IPS-18c (cell line): ENCODE measurements at regions not wholly inside any gene's neighbourhood (a gene's known extent, or its start where the extent isn't known, plus 50 kb on each side); places are given as distances from the start of the nearest gene placed in this dataset.
"Not testable (repeated sequence)": the region's sequence is repeated elsewhere in the genome, so short reads cannot be mapped to it uniquely, and the experiment has no call there.

Experiments used
- H3K4me3 ChIP-seq: 2 replicates; pipeline ENCODE4 v1.7.0; 2013; ENCODE audit warnings: low read depth, mild to moderate bottlenecking, low read length, moderate library complexity; ENCODE audit not compliant: insufficient read depth
- H3K9me3 ChIP-seq: one replicate; pipeline ENCODE4 v1.6.1; 2013; ENCODE audit warnings: mild to moderate bottlenecking, low read length, moderate library complexity; ENCODE audit not compliant: control insufficient read depth, insufficient read depth

DNA sequence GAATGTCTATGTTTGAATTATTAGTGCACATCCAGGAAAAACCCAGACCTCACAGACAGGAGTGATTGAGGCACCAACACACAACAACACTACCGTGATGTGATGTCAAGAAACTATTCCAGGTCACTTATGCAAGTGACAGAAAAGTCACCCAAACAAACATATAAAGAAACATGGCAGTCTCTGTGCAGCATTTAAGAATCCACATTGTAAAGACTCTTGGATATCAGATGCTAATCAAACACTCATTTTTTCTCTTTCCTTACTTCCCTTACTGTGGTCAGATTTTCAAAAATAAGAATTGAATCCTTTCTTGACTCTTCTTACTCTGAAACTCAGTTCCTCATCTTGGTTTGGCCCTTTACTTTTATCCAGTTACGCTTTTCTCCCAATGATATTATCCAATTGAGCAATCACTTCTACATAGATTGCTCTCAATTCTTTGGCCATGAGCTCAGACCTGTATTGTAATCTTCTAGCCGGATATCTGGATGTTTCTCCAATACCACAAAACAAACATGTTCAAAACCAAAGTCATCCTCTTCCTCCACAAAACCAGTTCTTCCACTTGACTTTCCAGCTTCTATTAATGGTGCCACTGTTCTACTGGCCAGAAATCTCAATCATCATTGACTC is 115.4 kb downstream of the DUSP6 start:
- H3K4me3 ChIP-seq = no peak overlapping the region
- H3K9me3 ChIP-seq = peaks cover 2% of the 10 kb centered on the region

DNA sequence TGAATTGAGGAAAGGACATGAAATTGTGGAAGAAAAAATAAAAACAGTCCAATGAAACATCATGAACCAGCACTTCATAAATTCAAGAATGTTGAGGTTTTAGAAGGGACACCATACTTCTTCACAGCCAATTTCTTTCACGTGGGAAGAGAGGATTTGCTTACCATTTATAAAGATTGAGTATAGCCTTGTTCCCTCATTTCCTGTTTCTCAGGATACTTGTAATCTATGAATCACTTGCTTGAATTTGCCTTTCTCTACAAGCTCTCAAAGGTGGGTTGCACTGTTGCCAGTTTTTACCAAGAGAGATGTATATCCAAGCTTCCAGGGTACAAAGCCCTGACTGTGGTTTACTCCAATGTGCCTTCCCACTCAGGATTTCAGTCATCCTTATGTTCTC is 116.1 kb downstream of the DUSP6 start:
- H3K9me3 ChIP-seq = peaks cover 2% of the 10 kb centered on the region
- no peak overlapping the region for H3K4me3 ChIP-seq

DNA sequence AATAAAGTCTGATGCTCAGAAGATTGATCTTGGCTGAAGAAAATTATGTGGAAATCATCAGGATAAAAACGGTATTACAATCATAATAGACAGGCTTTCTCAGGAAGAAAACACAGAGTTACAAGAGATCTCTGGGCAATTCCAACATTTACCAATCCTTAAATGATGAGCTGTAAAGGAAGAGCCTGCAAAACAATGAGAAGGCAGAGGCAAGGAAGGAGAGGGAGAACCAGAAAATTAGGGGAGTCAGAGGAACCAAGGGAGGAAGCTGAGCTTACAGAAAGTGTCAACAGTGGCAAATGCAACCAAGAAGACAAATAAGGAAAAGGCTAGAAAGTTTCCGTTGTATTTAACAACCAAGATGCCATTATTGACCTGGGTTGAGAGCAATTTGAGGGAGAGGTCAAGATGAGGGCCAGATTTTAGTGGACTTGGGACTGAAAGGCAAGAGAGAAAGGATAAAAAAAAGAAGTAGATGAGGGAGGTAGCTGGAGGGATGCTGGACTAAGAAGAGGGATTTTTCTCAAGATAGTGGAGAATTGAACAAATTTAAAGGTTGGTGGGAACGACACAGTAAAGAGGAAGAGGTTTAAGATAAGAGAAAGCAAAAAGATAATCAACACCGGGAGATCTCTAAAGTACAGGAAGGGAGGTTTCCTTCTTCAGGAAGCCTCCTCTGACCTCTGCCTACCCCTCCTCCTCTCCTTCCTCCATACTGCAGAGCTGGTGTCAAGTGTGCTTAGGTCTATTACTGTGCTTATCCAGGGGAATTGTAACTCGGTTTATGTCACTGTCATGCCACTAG is 116.9 kb downstream of the DUSP6 start:
- Histone ChIP-seq H3K9me3 (no peaks in the 10 kb centered on the region), H3K4me3 (no peak overlapping the region)

GRCh38 chr12:89234324-89235114 is 117.8 kb downstream of the DUSP6 start:
- H3K9me3 ChIP-seq = no peaks in the 10 kb centered on the region
- H3K4me3 ChIP-seq = no peak overlapping the region

- H3K9me3 ChIP-seq = no peaks in the 10 kb centered on the region
- H3K4me3 ChIP-seq = no peak overlapping the region
These were observed 120.6 kb downstream of the DUSP6 start for GRCh38 chr12:89231686-89232085.

- no peaks in the 10 kb centered on the region for H3K9me3 ChIP-seq
- H3K4me3 ChIP-seq = no peak overlapping the region
These were observed 121.7 kb downstream of the DUSP6 start for GRCh38 chr12:89230376-89231315.

DNA sequence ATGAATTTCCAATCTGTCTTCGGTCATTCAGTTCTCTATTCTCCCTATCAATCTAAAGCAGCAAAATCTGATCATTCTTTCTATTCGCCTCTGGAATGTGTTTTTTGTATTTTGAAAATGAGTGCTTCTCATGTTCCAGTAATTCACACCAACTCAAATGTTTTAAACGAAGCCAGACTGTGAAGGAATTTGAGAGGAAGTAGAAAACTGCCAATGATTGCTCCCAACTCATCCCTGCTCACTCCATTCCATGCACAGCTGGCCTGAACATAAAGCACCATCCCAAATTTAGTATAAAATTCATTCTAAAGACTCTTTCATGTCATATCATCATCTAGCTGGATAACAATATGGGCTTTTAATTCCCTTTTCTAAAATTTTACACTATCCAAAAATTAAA is 123.8 kb downstream of the DUSP6 start:
- Histone ChIP-seq H3K4me3 (no peak overlapping the region), H3K9me3 (no peaks in the 10 kb centered on the region)

DNA sequence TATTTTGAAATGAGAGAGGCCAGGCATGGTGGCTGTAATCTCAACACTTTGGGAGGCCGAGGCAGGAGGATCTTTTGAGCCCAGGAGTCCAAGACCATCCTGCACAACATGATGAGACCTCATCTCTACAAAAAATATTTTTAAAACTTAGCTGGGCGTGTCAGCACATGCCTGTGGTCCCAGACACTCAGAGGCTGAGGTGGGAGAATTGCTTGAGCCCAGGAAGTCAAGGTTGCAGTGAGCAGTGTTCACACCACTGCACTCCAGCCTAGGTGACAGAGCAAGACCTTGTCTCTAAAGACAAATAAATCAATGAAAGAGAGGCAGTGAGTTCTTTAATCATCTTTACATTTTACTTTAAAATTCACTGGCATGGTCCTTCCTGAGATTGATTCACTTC is 124.5 kb downstream of the DUSP6 start:
- Histone ChIP-seq H3K4me3 (no peak overlapping the region), H3K9me3 (no peaks in the 10 kb centered on the region)

DNA sequence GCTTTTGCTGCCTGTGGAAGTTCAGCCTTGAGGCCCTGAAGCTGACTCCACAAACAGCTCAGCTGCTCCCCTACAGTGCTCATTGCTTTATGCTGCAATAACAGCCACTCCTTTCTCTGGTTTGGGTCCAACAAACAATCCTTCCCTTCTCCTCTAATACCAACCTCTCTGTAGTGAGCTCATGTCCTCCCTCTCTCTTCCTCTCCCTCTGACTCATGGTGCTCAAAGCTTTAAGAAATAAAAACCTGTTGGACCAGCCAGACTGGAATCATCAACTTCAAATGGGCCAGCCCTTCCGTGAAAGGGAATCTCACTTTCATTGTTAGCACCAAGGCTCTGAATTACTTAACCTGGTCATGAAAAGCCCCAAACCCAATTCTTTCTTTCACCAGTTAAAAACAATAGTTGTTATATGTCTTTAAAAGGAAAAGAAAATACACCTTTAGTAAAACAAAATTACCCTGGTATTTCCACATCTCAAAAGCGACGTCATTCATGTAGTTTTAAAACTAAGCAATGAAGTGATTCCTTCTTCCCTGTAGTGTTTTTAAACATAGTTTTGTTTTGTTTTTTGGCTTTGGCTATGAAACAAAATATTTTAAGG is 126.4 kb downstream of the DUSP6 start:
- Histone ChIP-seq H3K9me3 (no peaks in the 10 kb centered on the region), H3K4me3 (no peak overlapping the region; the same call in 1 of the 2 replicates)

DNA sequence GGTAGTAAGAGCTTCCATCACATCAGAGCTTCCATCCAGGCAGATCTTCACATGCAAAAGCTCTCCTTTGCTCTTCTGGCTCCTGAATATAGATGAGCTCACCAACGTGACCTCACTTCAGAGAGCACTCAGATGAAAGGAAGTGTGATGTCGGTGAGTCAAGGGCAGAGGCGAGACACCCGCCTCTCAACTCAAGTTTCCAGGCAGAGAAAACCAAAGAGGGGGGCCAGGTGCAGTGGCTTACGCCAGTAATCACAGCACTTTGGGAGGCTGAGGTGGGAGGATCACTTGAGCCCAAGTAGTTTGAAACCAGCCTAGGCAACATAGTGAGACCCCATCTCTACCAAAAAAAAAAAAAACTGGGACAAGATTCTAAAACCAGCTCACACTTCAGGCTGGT is 126.9 kb downstream of the DUSP6 start:
- no peak overlapping the region; the same call in 1 of the 2 replicates for H3K4me3 ChIP-seq
- no peaks in the 10 kb centered on the region for H3K9me3 ChIP-seq

DNA sequence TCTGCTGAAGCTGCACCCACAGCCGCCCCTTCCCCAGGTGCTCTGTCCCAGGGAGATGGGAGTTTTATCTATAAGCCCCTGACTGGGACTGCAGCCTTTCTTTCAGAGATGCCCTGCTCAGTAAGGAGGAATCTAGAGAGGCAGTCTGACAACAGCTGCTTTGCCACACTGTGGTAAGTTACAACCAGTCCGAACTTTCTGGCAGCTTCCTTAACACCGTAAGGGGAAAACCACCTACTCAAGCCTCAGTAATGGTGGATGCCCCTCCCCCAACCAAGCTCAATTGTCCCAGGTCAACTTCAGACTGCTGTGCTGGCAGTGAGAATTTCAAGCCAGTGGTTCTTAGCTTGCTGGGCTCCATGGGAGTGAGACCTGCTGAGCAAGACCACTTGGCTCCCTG is 129.7 kb downstream of the DUSP6 start:
- not testable (repeated sequence) for H3K4me3 ChIP-seq, H3K9me3 ChIP-seq

DNA sequence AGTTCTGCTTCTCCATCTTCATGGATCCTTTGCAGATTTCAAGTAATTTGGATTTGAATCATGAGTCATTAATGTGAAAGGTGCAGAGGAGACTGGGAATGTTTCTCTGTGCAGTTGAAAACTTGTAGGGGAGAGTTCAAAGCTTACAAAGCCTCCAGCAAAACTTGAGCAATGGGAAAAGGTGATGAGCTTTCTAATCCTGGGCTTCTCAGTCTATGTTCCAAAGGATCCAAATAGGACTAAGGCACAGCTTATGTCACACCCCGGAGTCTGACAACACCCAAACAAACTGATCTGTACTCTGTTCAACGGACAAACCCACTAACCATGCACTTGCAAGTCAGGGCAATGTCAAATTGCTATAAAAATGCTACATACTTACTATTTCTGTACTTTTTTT is 134.8 kb downstream of the DUSP6 start:
- H3K9me3 ChIP-seq = no peaks in the 10 kb centered on the region
- no peak overlapping the region for H3K4me3 ChIP-seq

GRCh38 chr12:89216211-89216952 is 135.9 kb downstream of the DUSP6 start:
- Histone ChIP-seq H3K9me3 (no peaks in the 10 kb centered on the region), H3K4me3 (no peak overlapping the region)

- no peaks in the 10 kb centered on the region for H3K9me3 ChIP-seq
- H3K4me3 ChIP-seq = no peak overlapping the region
These were observed 137.1 kb downstream of the DUSP6 start for GRCh38 chr12:89215196-89215595.

DNA sequence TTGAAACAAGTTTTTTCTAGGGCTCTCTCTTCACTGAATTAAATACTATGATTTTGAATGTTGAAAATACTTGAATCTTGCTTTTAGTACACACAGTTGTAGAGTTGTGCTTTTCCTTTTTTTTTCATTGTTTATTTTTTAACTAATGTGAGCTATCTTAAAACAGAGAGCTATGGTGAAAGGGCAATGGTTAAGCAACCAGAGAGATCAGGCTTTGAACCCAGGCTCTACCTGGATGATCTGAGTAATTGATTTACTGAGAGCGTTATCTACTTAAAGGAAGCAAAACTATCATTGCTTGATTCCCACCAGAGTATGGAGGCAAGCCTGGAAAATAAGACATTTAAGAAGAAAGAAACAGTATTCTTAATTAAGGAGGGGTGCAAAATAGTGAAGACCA is 138.6 kb downstream of the DUSP6 start:
- H3K9me3 ChIP-seq = no peaks in the 10 kb centered on the region
- H3K4me3 ChIP-seq = no peak overlapping the region

DNA sequence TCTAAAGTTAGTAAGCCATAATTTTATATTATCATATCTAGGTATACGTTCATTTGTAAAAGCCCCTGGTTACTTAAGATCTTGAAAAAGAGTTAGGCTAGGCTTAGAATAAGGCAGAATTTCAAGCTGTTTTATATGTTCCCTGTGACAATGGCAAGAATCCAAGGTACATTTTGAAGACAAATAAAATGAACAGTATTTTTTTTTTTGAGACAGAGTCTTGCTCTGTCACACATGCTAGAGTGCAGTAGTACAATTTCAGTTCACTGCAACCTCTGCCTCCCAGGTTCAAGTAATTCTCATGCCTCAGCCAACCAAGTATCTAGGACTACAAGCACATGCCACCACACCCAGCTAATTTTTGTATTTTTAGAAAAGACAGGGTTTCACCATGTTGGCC is 139.2 kb downstream of the DUSP6 start:
- H3K9me3 ChIP-seq = no peaks in the 10 kb centered on the region
- no peak overlapping the region for H3K4me3 ChIP-seq
